Memory B cell (primary cell): ENCODE measurements at regions not wholly inside any gene's neighbourhood (a gene's known extent, or its start where the extent isn't known, plus 50 kb on each side); places are given as distances from the start of the nearest gene placed in this dataset.
A peak's percentile ranks its signal among the peaks of the same experiment; 100 is the strongest.

Experiments used
- ATAC-seq: fragments of 150-1000 bp; cut with Tn5 transposase; 2 replicates; pipeline ENCODE4 v1.10.0; 2021; ENCODE audit warnings: low read depth, mild to moderate bottlenecking, moderate library complexity
- DNase-seq, 2 donors: peaks; one replicate each; pipeline ENCODE4 v3.0.0; 2022; ENCODE audit warnings: low spot score in 2 of 2
- H3K27ac Mint-ChIP-seq: one replicate; pipeline ENCODE4 v1.8.0; 2022; ENCODE audit warnings: mild to moderate bottlenecking, moderate library complexity, mixed read lengths
- H3K27me3 Mint-ChIP-seq: one replicate; pipeline ENCODE4 v1.8.0; 2022; ENCODE audit warnings: mixed read lengths
- H3K36me3 Mint-ChIP-seq: one replicate; pipeline ENCODE4 v1.8.0; 2022; ENCODE audit warnings: mild to moderate bottlenecking, mixed read lengths
- H3K4me1 Mint-ChIP-seq: one replicate; pipeline ENCODE4 v1.8.0; 2022; ENCODE audit warnings: mixed read lengths
- H3K4me3 Mint-ChIP-seq: one replicate; pipeline ENCODE4 v1.8.0; 2022; ENCODE audit warnings: mild to moderate bottlenecking, moderate library complexity, mixed read lengths
- H3K9me3 Mint-ChIP-seq: one replicate; pipeline ENCODE4 v1.8.0; 2022; ENCODE audit warnings: mixed read lengths

DNA sequence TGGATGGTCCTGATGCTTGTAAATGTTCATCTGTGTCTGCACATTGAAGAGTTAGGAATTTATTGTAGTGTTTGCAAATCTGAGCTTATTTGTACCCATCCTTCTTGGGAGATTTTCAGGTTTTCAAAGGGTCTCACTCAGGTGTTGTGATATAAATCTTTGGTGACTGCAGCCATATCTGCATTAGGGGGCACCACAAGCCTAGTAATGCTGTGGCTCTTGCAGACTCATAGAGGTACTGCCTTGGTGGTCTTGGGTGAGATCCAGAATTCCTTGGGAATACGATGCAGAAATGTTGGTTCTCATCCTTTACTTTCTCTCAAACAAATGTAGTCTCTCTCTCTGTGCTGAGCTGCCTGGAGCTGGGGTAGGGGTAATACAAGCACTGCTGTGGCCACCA lies 405.9 kb downstream of the TTLL7 start:
- DNase-seq = no peak
- H3K36me3 Mint-ChIP-seq = no peaks in the 10 kb centered on the region
- no peak for ATAC-seq
- H3K9me3 Mint-ChIP-seq = no peaks in the 10 kb centered on the region
- H3K4me3 Mint-ChIP-seq = no peak overlapping the region
- H3K27ac Mint-ChIP-seq = no peak overlapping the region
- no peaks in the 10 kb centered on the region for H3K4me1 Mint-ChIP-seq
- H3K27me3 Mint-ChIP-seq = no peaks in the 10 kb centered on the region

DNA sequence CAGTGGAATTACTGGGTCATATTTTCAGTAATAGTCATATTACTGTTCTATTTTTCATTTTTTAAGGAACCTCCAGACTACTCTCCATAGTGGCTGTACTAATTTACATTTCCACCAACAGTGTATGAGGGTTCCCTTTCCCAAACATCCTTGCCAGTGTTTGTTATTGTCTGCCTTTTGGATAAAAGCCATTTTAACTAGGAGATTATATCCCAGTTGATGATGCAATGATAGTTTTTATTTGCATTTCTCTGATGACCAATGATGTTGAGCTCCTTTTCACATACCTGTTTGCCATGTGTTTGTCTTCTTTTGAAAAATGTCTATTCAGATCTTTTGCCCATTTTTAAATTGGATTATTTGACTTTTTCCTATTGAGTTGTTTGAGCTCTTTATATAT lies 410.8 kb downstream of the TTLL7 start:
- no peaks in the 10 kb centered on the region for H3K36me3 Mint-ChIP-seq
- H3K27me3 Mint-ChIP-seq = no peaks in the 10 kb centered on the region
- no peaks in the 10 kb centered on the region for H3K4me1 Mint-ChIP-seq
- no peaks in the 10 kb centered on the region for H3K9me3 Mint-ChIP-seq
- ATAC-seq = no peak
- no peak overlapping the region for H3K4me3 Mint-ChIP-seq
- DNase-seq = no peak
- no peak overlapping the region for H3K27ac Mint-ChIP-seq

DNA sequence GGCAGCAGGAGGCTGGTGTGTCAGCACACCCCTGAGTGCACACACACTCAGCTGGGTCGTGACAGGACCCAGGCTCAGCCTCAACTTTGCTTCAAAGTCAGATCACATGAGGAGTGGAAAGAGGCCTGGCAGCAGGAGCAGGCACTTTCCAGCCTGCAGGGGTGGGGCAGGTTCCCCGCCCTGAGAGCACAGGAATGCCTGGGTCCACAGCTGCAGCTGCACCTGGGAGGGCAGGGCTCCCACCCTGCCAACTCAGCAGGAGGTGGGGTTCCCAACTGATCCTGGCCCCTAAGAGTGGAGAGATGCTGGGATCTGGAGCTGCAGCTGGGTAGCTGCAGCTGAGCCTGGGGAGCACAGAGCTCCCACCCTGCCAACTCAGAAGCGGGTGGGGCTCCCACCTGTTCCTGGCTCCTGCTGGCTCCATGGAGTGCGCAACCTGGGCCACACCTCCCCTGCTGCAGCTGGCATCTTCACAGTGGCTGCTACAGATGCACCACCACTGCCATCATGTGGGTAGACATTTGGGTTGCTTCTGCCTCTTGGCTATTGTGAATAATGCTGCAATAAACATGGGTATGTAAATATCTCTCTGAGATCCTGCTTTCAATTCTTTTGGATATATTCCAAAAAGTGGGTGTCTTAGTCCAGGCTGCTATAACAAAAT lies 415.4 kb downstream of the TTLL7 start:
- Mint-ChIP-seq H3K9me3 (peaks cover 7% of the 10 kb centered on the region), H3K4me1 (no peaks in the 10 kb centered on the region), H3K27me3 (no peaks in the 10 kb centered on the region), H3K27ac (no peak overlapping the region), H3K36me3 (no peaks in the 10 kb centered on the region), H3K4me3 (no peak overlapping the region)
- DNase-seq (no peak), ATAC-seq (no peak)

GRCh38 chr1:83581747-83582146 lies 417.2 kb downstream of the TTLL7 start:
- Mint-ChIP-seq H3K36me3 (no peaks in the 10 kb centered on the region), H3K4me3 (no peak overlapping the region), H3K9me3 (peaks cover 7% of the 10 kb centered on the region), H3K27me3 (no peaks in the 10 kb centered on the region), H3K27ac (no peak overlapping the region), H3K4me1 (no peaks in the 10 kb centered on the region)
- DNase-seq (no peak), ATAC-seq (no peak)

GRCh38 chr1:83574791-83575190 lies 424.1 kb downstream of the TTLL7 start:
- no peak overlapping the region for H3K4me3 Mint-ChIP-seq
- ATAC-seq (no peak), DNase-seq (no peak)
- H3K27me3 Mint-ChIP-seq = no peaks in the 10 kb centered on the region
- H3K4me1 Mint-ChIP-seq = no peaks in the 10 kb centered on the region
- H3K36me3 Mint-ChIP-seq = peaks cover 3% of the 10 kb centered on the region
- peaks cover 4% of the 10 kb centered on the region for H3K9me3 Mint-ChIP-seq
- no peak overlapping the region for H3K27ac Mint-ChIP-seq

GRCh38 chr1:83573776-83574175 lies 425.2 kb downstream of the TTLL7 start:
- ATAC-seq (no peak), DNase-seq (no peak)
- no peaks in the 10 kb centered on the region for H3K4me1 Mint-ChIP-seq
- peaks cover 4% of the 10 kb centered on the region for H3K9me3 Mint-ChIP-seq
- peaks cover 3% of the 10 kb centered on the region for H3K27me3 Mint-ChIP-seq
- H3K36me3 Mint-ChIP-seq = peaks cover 3% of the 10 kb centered on the region
- no peak overlapping the region for H3K4me3 Mint-ChIP-seq
- H3K27ac Mint-ChIP-seq = no peak overlapping the region

- Mint-ChIP-seq H3K36me3 (peaks cover 3% of the 10 kb centered on the region), H3K27ac (no peak overlapping the region), H3K4me3 (no peak overlapping the region), H3K9me3 (peaks cover 4% of the 10 kb centered on the region), H3K27me3 (peaks cover 3% of the 10 kb centered on the region), H3K4me1 (no peaks in the 10 kb centered on the region)
- no peak for DNase-seq
- ATAC-seq = no peak
Observed at GRCh38 chr1:83571536-83571935, 427.4 kb downstream of the TTLL7 start.

- H3K4me1 Mint-ChIP-seq = peaks cover 5% of the 10 kb centered on the region
- no peaks in the 10 kb centered on the region for H3K9me3 Mint-ChIP-seq
- H3K36me3 Mint-ChIP-seq = no peaks in the 10 kb centered on the region
- no peak overlapping the region for H3K27ac Mint-ChIP-seq
- peaks cover 2% of the 10 kb centered on the region for H3K27me3 Mint-ChIP-seq
- H3K4me3 Mint-ChIP-seq = no peak overlapping the region
- ATAC-seq = no peak
- no peak for DNase-seq
Observed at GRCh38 chr1:83561346-83561745, 437.6 kb downstream of the TTLL7 start.

DNA sequence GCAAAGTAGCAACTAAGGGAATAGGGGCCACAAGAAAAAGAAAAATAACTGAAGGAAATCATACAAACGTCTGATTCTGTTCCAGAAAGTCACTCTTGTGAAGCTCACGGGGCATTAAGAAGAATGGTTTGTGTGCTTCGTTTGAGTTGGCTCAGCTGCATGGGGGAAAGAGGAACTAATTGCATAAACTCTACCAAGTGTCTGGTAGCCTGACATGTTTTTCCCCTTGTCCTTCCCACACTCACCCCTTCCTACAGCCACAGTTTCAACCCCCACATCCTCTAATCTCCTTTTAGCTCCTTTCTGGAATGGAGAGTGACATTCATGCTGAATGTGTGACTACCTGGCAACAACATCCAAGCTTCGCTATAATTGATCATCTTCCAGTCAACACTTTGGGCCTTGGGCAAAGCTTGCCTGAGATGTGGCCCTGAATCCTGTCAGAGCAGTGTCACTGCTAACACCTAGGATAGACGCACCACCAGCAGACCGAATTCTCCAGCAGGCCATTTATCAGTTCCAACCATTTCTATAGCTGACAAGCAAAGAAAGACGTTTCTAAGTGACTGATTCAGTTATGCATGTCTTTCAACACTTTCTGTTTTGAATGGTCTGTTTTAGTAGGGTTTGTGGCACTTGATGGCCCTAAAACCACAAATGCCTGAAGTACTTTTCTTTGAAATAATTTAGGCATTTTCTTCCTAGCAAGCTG lies 439.6 kb downstream of the TTLL7 start:
- no peaks in the 10 kb centered on the region for H3K36me3 Mint-ChIP-seq
- H3K4me1 Mint-ChIP-seq = peaks cover 5% of the 10 kb centered on the region
- H3K9me3 Mint-ChIP-seq = no peaks in the 10 kb centered on the region
- H3K27ac Mint-ChIP-seq = no peak overlapping the region
- peak; percentile 59 for ATAC-seq
- no peaks in the 10 kb centered on the region for H3K27me3 Mint-ChIP-seq
- DNase-seq = no peak
- H3K4me3 Mint-ChIP-seq = no peak overlapping the region

DNA sequence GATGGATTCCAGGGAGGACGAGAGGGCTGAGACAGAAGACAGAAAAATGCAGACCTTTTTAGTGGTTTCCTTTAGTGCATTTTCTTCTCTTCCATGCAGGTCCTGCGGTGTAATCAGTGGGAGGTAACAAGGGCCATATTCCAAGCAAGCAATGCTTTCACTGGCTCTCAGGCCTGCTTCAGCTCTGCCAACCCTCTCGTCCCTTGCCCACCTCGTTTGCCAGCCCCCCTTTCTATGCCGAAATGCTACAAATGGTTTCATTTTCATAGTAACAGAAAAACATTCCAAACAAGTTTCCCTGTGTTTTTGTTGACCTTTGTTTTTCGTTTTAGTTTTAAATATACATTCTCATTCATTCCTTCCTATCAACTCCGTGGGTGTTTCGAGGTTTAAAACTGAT lies 443.1 kb downstream of the TTLL7 start:
- no peak overlapping the region for H3K27ac Mint-ChIP-seq
- no peaks in the 10 kb centered on the region for H3K36me3 Mint-ChIP-seq
- H3K4me3 Mint-ChIP-seq = no peak overlapping the region
- H3K9me3 Mint-ChIP-seq = no peaks in the 10 kb centered on the region
- DNase-seq (no peak), ATAC-seq (no peak)
- peaks cover 1% of the 10 kb centered on the region for H3K27me3 Mint-ChIP-seq
- H3K4me1 Mint-ChIP-seq = peaks cover 5% of the 10 kb centered on the region

- no peak for ATAC-seq
- Mint-ChIP-seq H3K4me1 (peaks cover 2% of the 10 kb centered on the region), H3K9me3 (no peaks in the 10 kb centered on the region), H3K36me3 (no peaks in the 10 kb centered on the region), H3K27ac (no peak overlapping the region), H3K27me3 (peaks cover 5% of the 10 kb centered on the region), H3K4me3 (no peak overlapping the region)
- no peak for DNase-seq
Observed at GRCh38 chr1:83554174-83554573, 444.8 kb downstream of the TTLL7 start.

DNA sequence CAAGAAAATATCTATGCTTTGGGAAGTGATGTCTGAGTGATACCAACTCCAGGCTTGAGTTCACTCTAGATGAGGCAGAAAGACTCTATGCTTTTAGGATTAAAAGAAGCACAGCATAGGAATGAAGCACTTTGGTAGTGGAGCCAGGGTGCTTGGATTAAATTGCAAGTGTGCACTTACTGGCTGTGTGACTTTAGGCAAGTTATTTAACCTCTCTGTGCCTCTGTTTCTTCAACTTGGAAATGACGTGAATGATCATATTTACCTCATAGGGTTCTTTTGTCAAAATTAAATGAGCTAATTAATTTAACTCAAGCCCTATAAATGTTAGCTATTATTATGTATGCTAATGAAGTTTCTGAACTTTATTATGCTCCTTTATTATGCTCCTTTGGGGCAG lies 446.1 kb downstream of the TTLL7 start:
- DNase-seq (no peak), ATAC-seq (no peak)
- no peaks in the 10 kb centered on the region for H3K9me3 Mint-ChIP-seq
- H3K4me3 Mint-ChIP-seq = no peak overlapping the region
- no peaks in the 10 kb centered on the region for H3K4me1 Mint-ChIP-seq
- H3K27ac Mint-ChIP-seq = no peak overlapping the region
- no peaks in the 10 kb centered on the region for H3K36me3 Mint-ChIP-seq
- peaks cover 6% of the 10 kb centered on the region for H3K27me3 Mint-ChIP-seq

DNA sequence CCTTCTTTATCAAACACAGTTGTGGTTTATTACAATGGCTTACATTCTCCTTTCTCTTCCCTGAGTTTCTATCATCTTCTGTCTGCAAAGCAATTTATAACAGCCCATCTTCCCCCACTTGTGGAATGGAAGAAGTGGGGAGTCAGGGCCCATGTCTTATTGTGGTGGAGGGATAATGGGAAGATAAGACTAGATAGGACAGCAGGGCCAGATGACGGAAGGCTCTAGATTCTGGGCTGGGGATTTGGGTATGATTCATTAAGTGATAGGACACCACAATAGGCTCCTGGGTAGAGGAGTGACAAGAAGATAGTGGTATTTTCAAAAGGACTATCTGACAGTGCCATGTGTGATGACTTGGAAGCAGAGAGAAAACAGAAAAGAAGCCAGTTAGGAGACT lies 450.6 kb downstream of the TTLL7 start:
- no peak for ATAC-seq
- no peaks in the 10 kb centered on the region for H3K36me3 Mint-ChIP-seq
- H3K4me3 Mint-ChIP-seq = no peak overlapping the region
- peaks cover 6% of the 10 kb centered on the region for H3K27me3 Mint-ChIP-seq
- H3K4me1 Mint-ChIP-seq = no peaks in the 10 kb centered on the region
- H3K9me3 Mint-ChIP-seq = no peaks in the 10 kb centered on the region
- H3K27ac Mint-ChIP-seq = no peak overlapping the region
- DNase-seq = no peak

DNA sequence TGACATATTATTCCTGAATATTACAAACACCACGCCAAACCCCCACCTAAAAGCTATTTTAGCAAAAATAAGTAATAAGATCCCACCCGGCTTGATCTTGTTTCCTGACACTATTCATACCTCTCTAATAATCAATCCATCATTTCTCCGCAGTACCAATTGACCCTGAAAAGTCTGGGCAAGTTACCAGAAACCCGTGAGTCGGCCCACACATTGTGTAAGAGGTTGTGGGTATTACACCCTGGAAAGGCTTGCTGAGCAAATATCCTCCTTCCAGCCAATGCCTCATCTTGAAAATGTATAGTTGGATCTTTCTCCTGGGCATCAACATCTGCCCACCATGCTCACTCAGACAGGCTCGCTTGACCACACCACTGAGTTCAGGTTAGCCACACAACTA lies 451.0 kb downstream of the TTLL7 start:
- DNase-seq (no peak), ATAC-seq (no peak)
- Mint-ChIP-seq H3K27ac (no peak overlapping the region), H3K27me3 (peaks cover 6% of the 10 kb centered on the region), H3K4me1 (no peaks in the 10 kb centered on the region), H3K36me3 (no peaks in the 10 kb centered on the region), H3K9me3 (no peaks in the 10 kb centered on the region), H3K4me3 (no peak overlapping the region)

DNA sequence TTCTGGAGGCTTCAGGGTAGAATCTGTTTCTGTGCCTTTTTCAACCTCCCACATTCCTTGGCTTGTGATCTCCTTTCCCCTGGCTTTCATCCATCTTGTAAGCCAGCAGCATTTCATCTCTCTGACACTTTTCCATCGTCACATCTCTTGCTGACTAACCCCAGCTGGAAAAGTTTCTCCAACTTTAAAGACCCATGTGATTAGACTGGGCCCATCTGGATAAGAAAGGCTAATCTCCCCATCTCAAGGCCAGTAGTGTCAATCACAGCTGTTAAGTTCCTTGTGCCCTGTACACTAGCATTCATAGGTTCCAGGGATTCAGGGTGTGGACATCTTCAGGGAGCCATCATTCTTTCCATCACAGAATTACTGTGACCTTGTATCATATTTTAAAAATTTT lies 452.1 kb downstream of the TTLL7 start:
- DNase-seq = no peak
- no peak overlapping the region for H3K4me3 Mint-ChIP-seq
- H3K27me3 Mint-ChIP-seq = peaks cover 6% of the 10 kb centered on the region
- no peak overlapping the region for H3K27ac Mint-ChIP-seq
- H3K4me1 Mint-ChIP-seq = no peaks in the 10 kb centered on the region
- H3K36me3 Mint-ChIP-seq = no peaks in the 10 kb centered on the region
- ATAC-seq = no peak
- H3K9me3 Mint-ChIP-seq = no peaks in the 10 kb centered on the region
